ENCODE measurements at regions not wholly inside any gene's neighbourhood (a gene's known extent, or its start where the extent isn't known, plus 50 kb on each side); places are given as distances from the start of the nearest gene placed in this dataset.
"Not testable (repeated sequence)": the region's sequence is repeated elsewhere in the genome, so short reads cannot be mapped to it uniquely, and the experiment has no call there.

DNA sequence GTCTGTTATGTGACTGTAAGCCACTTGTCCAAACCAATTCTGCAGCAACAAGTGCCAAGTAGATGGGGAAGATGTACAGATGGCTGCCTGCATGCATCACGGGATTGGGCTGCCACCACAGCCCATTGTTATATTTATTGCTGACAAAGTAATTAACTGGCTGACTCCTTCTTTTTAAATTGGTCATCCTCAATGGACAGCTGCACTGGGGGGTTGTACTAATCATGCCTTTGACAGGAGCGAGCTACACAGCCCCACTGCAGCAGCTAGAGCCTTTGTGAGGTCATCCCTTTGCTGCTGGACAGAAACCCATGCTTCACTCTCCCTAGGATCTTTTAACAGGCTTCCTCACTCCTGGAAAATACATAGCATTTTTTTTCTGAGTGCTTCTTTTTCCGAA, 146.7 kb upstream of the CXXC4 start:
- Histone ChIP-seq H3K27ac (ENCODE audit: low read depth, low read length) (no peak overlapping the region), H3K36me3 (ENCODE audit: control insufficient read depth, insufficient read depth, low read length) (no peaks in the 10 kb centered on the region), H3K4me1 (ENCODE audit: control insufficient read depth, insufficient read depth, low read length) (no peaks in the 10 kb centered on the region), H3K27me3 (ENCODE audit: control insufficient read depth, insufficient read depth, low read length) (no peaks in the 10 kb centered on the region), H3K9me3 (ENCODE audit: control insufficient read depth, insufficient read depth, low read length) (no peaks in the 10 kb centered on the region), H3K4me3 (ENCODE audit: low read depth, low read length) (no peak overlapping the region)
- 15% methylated on average over 1 of the region's 3 CpGs for WGBS (ENCODE audit: insufficient coverage)
- peak in 2 of 6 donors; percentile 1 to 48 for DNase-seq (ENCODE audit: low read depth in 4 of 6, low spot score in 6 of 6)

DNA sequence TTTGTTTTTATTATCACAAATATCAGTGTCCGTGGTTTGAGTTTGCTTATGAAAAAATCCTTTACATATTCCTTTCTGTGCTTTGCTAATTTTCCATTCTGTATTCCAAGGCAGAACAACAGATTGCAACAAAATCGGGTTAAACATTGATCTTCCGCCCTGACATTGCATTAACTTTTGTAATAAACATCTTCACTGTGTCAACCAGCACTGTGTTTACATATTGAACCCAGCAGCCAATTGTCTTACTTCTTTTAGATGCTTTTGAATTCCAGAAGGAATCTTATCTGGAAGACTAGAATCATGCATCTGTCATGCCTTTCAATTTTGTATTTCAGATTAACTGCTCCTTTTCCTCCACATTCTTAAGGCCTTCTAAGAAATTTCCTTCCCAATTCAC, 147.8 kb upstream of the CXXC4 start:
- no peaks in the 10 kb centered on the region for H3K27me3 ChIP-seq (ENCODE audit: control insufficient read depth, insufficient read depth, low read length)
- no peak for DNase-seq (ENCODE audit: low read depth in 4 of 6, low spot score in 6 of 6)
- 69% methylated on average over 2 of the region's 3 CpGs for WGBS (ENCODE audit: insufficient coverage)

DNA sequence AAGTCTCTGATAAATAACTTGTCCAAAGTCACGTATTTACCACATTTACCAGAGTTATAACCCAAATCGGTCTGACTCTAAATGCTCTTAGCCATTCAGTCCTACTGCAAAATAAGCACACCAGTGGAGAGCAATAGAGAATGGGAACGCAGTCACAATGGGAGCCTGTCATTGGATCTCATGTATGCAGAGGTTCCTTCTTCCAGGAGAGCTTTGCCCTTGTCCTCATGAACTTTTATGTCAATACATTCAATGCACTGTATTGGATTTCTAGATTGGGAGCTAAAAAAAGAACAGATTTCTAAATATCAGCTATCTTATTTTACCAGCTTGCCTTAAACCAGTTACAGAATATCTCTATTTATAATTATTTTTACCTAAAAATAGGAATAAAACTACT, 149.1 kb upstream of the CXXC4 start:
- Histone ChIP-seq H3K4me3 (ENCODE audit: low read depth, low read length) (no peak overlapping the region), H3K27me3 (ENCODE audit: control insufficient read depth, insufficient read depth, low read length) (no peaks in the 10 kb centered on the region), H3K4me1 (ENCODE audit: control insufficient read depth, insufficient read depth, low read length) (no peaks in the 10 kb centered on the region), H3K36me3 (ENCODE audit: control insufficient read depth, insufficient read depth, low read length) (no peaks in the 10 kb centered on the region), H3K27ac (ENCODE audit: low read depth, low read length) (no peak overlapping the region), H3K9me3 (ENCODE audit: control insufficient read depth, insufficient read depth, low read length) (no peaks in the 10 kb centered on the region)
- DNase-seq (ENCODE audit: low read depth in 4 of 6, low spot score in 6 of 6): no peak
- no CpG with 5 or more reads among the region's 3 CpGs for WGBS (ENCODE audit: insufficient coverage)

More for the DNA sequence above, 147.8 kb upstream of the CXXC4 start:
- no peak overlapping the region for H3K27ac ChIP-seq (ENCODE audit: low read depth, low read length)
- H3K36me3 ChIP-seq (ENCODE audit: control insufficient read depth, insufficient read depth, low read length): no peaks in the 10 kb centered on the region
- no peaks in the 10 kb centered on the region for H3K9me3 ChIP-seq (ENCODE audit: control insufficient read depth, insufficient read depth, low read length)
- H3K4me3 ChIP-seq (ENCODE audit: low read depth, low read length): no peak overlapping the region
- no peaks in the 10 kb centered on the region for H3K4me1 ChIP-seq (ENCODE audit: control insufficient read depth, insufficient read depth, low read length)

DNA sequence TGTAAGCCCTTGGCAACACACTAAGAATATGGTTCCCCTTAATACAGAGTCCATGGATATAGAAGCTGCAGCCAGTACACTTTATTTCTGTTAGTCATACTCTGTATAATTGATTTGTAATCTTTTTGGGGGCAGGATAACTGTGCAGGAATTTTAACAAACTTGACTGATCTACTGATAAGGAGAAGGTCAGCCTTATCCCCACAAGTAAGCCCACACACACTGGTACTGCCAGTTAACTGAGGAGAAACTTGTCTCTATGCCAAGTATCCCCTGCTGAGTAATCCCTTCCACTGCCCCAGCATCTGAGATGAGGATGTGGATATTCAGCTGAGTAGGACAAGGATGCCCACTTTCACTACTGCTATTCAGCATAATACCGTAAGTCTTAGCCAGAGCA, 154.9 kb upstream of the CXXC4 start:
- Histone ChIP-seq H3K9me3 (ENCODE audit: control insufficient read depth, insufficient read depth, low read length) (peaks cover 3% of the 10 kb centered on the region), H3K36me3 (ENCODE audit: control insufficient read depth, insufficient read depth, low read length) (no peaks in the 10 kb centered on the region), H3K27me3 (ENCODE audit: control insufficient read depth, insufficient read depth, low read length) (no peaks in the 10 kb centered on the region), H3K4me3 (ENCODE audit: low read depth, low read length) (no peak overlapping the region), H3K4me1 (ENCODE audit: control insufficient read depth, insufficient read depth, low read length) (no peaks in the 10 kb centered on the region), H3K27ac (ENCODE audit: low read depth, low read length) (no peak overlapping the region)
- whole genome bisulfite sequencing (ENCODE audit: insufficient coverage): no CpG with 5 or more reads among the region's 1 CpG
- no peak for DNase-seq (ENCODE audit: low read depth in 4 of 6, low spot score in 6 of 6)

DNA sequence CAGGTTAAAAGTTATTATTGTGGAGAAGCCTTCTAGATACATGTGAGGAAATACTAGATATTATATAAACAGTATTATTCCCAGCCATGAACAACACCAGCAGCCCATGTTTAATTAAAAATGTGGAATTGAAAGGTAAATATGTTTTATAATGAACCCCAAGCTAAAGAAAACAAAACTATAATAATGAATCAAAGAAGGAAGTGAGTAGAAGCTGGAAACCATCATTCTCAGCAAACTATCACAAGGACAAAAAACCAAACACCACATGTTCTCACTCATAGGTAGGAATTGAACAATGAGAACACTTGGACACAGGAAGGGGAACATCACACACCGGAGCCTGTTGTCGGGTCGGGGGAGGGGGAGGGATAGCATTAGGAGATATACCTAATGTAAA, 167.6 kb upstream of the CXXC4 start:
- not testable (repeated sequence) for H3K4me1 ChIP-seq (ENCODE audit: control insufficient read depth, insufficient read depth, low read length); H3K9me3 ChIP-seq (ENCODE audit: control insufficient read depth, insufficient read depth, low read length); H3K27ac ChIP-seq (ENCODE audit: low read depth, low read length); H3K27me3 ChIP-seq (ENCODE audit: control insufficient read depth, insufficient read depth, low read length); H3K4me3 ChIP-seq (ENCODE audit: low read depth, low read length); H3K36me3 ChIP-seq (ENCODE audit: control insufficient read depth, insufficient read depth, low read length); DNase-seq (ENCODE audit: low read depth in 4 of 6, low spot score in 6 of 6)
- no CpG with 5 or more reads among the region's 3 CpGs for WGBS (ENCODE audit: insufficient coverage)

DNA sequence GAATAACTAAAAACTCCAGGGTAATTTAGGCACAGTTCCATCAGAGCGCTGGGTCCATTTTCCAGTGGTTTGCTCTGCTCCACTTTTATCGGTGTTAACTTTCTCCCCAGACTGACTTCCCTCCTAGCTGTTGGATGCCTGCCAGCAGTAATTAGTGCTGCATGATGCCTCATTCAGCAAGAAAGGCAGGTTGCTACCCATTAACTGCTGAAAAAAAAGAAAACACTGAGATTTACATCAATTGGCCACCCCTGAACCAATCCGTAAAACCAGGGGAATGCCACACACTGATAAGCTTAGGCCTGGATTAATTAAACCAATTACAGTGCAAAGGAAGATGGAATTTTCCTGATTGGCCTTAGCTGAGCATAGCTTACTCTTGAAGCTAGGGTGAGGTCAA, 182.4 kb upstream of the CXXC4 start:
- no peaks in the 10 kb centered on the region for H3K27me3 ChIP-seq (ENCODE audit: control insufficient read depth, insufficient read depth, low read length)
- 0% methylated on average over 2 of the region's 3 CpGs for WGBS (ENCODE audit: insufficient coverage)
- peak; percentile 49 to 95 (median 69) for DNase-seq (ENCODE audit: low read depth in 4 of 6, low spot score in 6 of 6)

DNA sequence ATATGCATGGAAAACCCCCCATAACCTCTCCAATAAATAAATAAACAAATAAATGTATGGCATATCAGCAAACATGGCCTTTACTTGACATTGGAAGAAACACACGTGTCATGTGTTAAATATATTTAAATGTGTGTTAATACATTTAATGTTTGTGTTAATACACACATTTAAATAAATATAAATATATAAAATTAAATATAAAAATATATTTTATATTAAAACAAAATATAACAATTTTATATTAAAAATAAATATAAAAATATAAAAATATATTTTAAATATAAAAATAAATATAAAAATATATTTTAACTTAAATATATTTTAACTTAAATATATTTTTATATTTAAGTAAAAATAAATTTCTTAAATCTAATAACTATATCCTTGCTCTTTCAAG, 187.6 kb upstream of the CXXC4 start:
- no peaks in the 10 kb centered on the region for H3K36me3 ChIP-seq (ENCODE audit: control insufficient read depth, insufficient read depth, low read length)
- no peaks in the 10 kb centered on the region for H3K27me3 ChIP-seq (ENCODE audit: control insufficient read depth, insufficient read depth, low read length)
- H3K27ac ChIP-seq (ENCODE audit: low read depth, low read length): no peak overlapping the region
- peaks cover 6% of the 10 kb centered on the region for H3K9me3 ChIP-seq (ENCODE audit: control insufficient read depth, insufficient read depth, low read length)
- no CpG with 5 or more reads among the region's 1 CpG for WGBS (ENCODE audit: insufficient coverage)
- no peaks in the 10 kb centered on the region for H3K4me1 ChIP-seq (ENCODE audit: control insufficient read depth, insufficient read depth, low read length)
- DNase-seq (ENCODE audit: low read depth in 4 of 6, low spot score in 6 of 6): no peak
- H3K4me3 ChIP-seq (ENCODE audit: low read depth, low read length): no peak overlapping the region

More for the DNA sequence above, 182.4 kb upstream of the CXXC4 start:
- Histone ChIP-seq H3K4me1 (ENCODE audit: control insufficient read depth, insufficient read depth, low read length) (no peaks in the 10 kb centered on the region), H3K4me3 (ENCODE audit: low read depth, low read length) (no peak overlapping the region), H3K9me3 (ENCODE audit: control insufficient read depth, insufficient read depth, low read length) (no peaks in the 10 kb centered on the region), H3K36me3 (ENCODE audit: control insufficient read depth, insufficient read depth, low read length) (no peaks in the 10 kb centered on the region), H3K27ac (ENCODE audit: low read depth, low read length) (no peak overlapping the region)

DNA sequence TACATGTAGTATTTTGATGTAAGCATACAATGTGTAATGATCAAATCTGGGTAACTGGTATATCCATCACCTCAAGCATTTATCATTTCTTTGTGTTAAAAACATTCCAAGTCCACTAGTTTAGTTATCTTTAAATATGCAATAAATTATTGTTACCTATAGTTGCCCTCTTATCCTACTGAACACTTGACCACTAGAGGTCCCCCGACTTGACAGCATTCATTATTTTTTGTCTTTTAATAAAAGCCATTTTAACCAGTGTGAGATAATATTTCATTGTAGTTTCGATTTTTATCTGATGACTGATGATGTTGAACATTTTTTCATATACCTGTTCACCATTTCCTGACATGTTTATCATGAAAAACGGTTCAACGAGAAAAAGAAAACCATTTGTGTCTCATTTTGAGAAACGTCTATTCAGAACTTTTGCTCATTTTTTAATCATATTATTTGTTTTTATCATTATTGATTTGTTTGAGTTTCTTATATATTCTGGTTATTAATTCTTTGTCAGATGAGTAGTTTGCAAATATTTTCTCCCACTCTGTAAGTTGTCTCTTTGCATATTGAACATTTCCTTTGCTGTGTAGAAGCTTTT, 199.0 kb upstream of the CXXC4 start:
- no peak overlapping the region for H3K27ac ChIP-seq (ENCODE audit: low read depth, low read length)
- H3K9me3 ChIP-seq (ENCODE audit: control insufficient read depth, insufficient read depth, low read length): no peaks in the 10 kb centered on the region
- WGBS (ENCODE audit: insufficient coverage): no CpG with 5 or more reads among the region's 5 CpGs
- no peaks in the 10 kb centered on the region for H3K4me1 ChIP-seq (ENCODE audit: control insufficient read depth, insufficient read depth, low read length)
- H3K4me3 ChIP-seq (ENCODE audit: low read depth, low read length): no peak overlapping the region
- DNase-seq (ENCODE audit: low read depth in 4 of 6, low spot score in 6 of 6): no peak
- no peaks in the 10 kb centered on the region for H3K27me3 ChIP-seq (ENCODE audit: control insufficient read depth, insufficient read depth, low read length)
- no peaks in the 10 kb centered on the region for H3K36me3 ChIP-seq (ENCODE audit: control insufficient read depth, insufficient read depth, low read length)

DNA sequence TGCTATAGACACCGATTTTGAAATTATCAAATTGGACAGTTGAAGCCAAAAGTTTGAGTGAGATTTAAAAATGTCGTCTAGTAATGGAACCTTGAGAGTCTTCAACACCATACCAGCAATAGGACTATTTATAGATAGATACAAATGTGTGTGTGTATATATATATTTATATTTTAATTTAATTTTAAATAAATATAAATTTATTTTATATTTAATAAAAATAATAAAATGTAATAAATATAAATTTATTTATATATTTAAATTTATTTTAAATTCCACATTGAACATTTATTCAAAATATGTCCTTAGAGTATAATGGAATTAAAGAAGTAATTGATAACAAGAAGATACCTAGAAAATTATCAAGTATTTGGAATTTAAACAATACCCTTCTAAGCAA, 221.9 kb upstream of the CXXC4 start:
- Histone ChIP-seq H3K4me1 (ENCODE audit: control insufficient read depth, insufficient read depth, low read length) (no peaks in the 10 kb centered on the region), H3K27me3 (ENCODE audit: control insufficient read depth, insufficient read depth, low read length) (no peaks in the 10 kb centered on the region), H3K36me3 (ENCODE audit: control insufficient read depth, insufficient read depth, low read length) (no peaks in the 10 kb centered on the region), H3K9me3 (ENCODE audit: control insufficient read depth, insufficient read depth, low read length) (no peaks in the 10 kb centered on the region), H3K4me3 (ENCODE audit: low read depth, low read length) (no peak overlapping the region), H3K27ac (ENCODE audit: low read depth, low read length) (no peak overlapping the region)
- no CpG with 5 or more reads among the region's 2 CpGs for WGBS (ENCODE audit: insufficient coverage)
- no peak for DNase-seq (ENCODE audit: low read depth in 4 of 6, low spot score in 6 of 6)

DNA sequence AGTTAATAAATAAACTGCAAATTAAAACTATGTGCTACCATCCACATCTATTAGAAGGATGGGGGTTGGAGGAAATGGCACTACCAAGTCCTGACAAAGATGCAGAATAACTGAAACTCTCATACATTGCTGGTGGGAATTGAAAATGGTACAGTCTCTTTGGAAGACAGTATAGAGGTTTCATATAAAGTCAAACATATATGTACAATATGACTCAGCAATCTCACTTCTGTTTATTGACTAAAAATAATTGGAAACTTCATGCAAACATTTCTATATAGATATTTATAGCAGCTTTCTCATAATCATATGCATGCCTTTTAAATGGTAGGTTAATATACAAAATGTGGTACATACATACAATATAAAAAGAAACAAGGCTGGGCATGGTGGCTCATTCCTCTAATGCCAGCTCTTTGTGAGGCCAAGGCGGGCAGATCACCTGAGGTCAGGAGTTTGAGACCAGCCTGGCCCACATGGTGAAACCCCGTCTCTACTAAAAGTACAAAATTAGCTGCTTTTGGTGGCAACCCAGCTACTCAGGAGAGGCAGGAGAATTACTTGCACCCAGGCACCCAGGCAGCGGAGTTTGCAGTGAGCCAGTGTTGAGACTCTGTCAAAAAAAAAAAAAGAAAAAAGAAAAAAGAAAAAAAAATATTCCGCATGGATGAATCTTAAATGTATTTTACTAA, 225.0 kb upstream of the CXXC4 start:
- H3K27ac ChIP-seq (ENCODE audit: low read depth, low read length): no peak overlapping the region
- DNase-seq (ENCODE audit: low read depth in 4 of 6, low spot score in 6 of 6): no peak
- H3K9me3 ChIP-seq (ENCODE audit: control insufficient read depth, insufficient read depth, low read length): no peaks in the 10 kb centered on the region
- WGBS (ENCODE audit: insufficient coverage): 94% methylated on average over 2 of the region's 4 CpGs
- no peaks in the 10 kb centered on the region for H3K27me3 ChIP-seq (ENCODE audit: control insufficient read depth, insufficient read depth, low read length)
- no peaks in the 10 kb centered on the region for H3K36me3 ChIP-seq (ENCODE audit: control insufficient read depth, insufficient read depth, low read length)
- H3K4me1 ChIP-seq (ENCODE audit: control insufficient read depth, insufficient read depth, low read length): no peaks in the 10 kb centered on the region
- no peak overlapping the region for H3K4me3 ChIP-seq (ENCODE audit: low read depth, low read length)
